ENCODE measurements at regions not wholly inside any gene's neighbourhood (a gene's known extent, or its start where the extent isn't known, plus 50 kb on each side); places are given as distances from the start of the nearest gene placed in this dataset.
"Not testable (repeated sequence)": the region's sequence is repeated elsewhere in the genome, so short reads cannot be mapped to it uniquely, and the experiment has no call there.

GRCh38 chr7:4523873-4524272 is 158.2 kb upstream of the FOXK1 start:
- no peak for DNase-seq (ENCODE audit: low spot score)

GRCh38 chr7:4525884-4526283 is 156.2 kb upstream of the FOXK1 start:
- no peak for DNase-seq (ENCODE audit: low spot score)

- DNase-seq (ENCODE audit: low spot score) = peak; percentile 9
These were observed 154.0 kb upstream of the FOXK1 start for GRCh38 chr7:4527988-4528636.

GRCh38 chr7:4531236-4531635 is 150.9 kb upstream of the FOXK1 start:
- DNase-seq (ENCODE audit: low spot score) = no peak

- not testable (repeated sequence) for DNase-seq (ENCODE audit: low spot score)
These were observed 148.8 kb upstream of the FOXK1 start for GRCh38 chr7:4533339-4533738.

GRCh38 chr7:4549681-4550080 is 132.4 kb upstream of the FOXK1 start:
- DNase-seq (ENCODE audit: low spot score) = no peak

GRCh38 chr7:4550117-4550516 is 132.0 kb upstream of the FOXK1 start:
- DNase-seq (ENCODE audit: low spot score) = no peak

GRCh38 chr7:4552985-4553384 is 129.1 kb upstream of the FOXK1 start:
- no peak for DNase-seq (ENCODE audit: low spot score)

- DNase-seq (ENCODE audit: low spot score) = no peak
These were observed 125.0 kb upstream of the FOXK1 start for GRCh38 chr7:4556868-4557793.

GRCh38 chr7:4561795-4562194 is 120.3 kb upstream of the FOXK1 start:
- no peak for DNase-seq (ENCODE audit: low spot score)

- DNase-seq (ENCODE audit: low spot score) = no peak
These were observed 115.4 kb upstream of the FOXK1 start for GRCh38 chr7:4566714-4567113.

GRCh38 chr7:4574851-4575250 is 107.2 kb upstream of the FOXK1 start:
- no peak for DNase-seq (ENCODE audit: low spot score)

- no peak for DNase-seq (ENCODE audit: low spot score)
These were observed 106.8 kb upstream of the FOXK1 start for GRCh38 chr7:4575254-4575653.

- DNase-seq (ENCODE audit: low spot score) = no peak
These were observed 78.9 kb upstream of the FOXK1 start for GRCh38 chr7:4602905-4603842.

GRCh38 chr7:4603843-4604231 is 78.3 kb upstream of the FOXK1 start:
- no peak for DNase-seq (ENCODE audit: low spot score)

GRCh38 chr7:4604456-4604940 is 77.6 kb upstream of the FOXK1 start:
- DNase-seq (ENCODE audit: low spot score) = no peak

- DNase-seq (ENCODE audit: low spot score) = no peak
These were observed 75.3 kb upstream of the FOXK1 start for GRCh38 chr7:4606797-4607196.

- no peak for DNase-seq (ENCODE audit: low spot score)
These were observed 74.8 kb upstream of the FOXK1 start for GRCh38 chr7:4607311-4607729.

GRCh38 chr7:4609576-4609975 is 72.5 kb upstream of the FOXK1 start:
- not testable (repeated sequence) for DNase-seq (ENCODE audit: low spot score)

- DNase-seq (ENCODE audit: low spot score) = peak; percentile 72
These were observed 71.2 kb upstream of the FOXK1 start for GRCh38 chr7:4610768-4611467.

GRCh38 chr7:4612237-4612636 is 69.9 kb upstream of the FOXK1 start:
- no peak for DNase-seq (ENCODE audit: low spot score)

Measured in RKO (cell line).